ENCODE measurements at regions not wholly inside any gene's neighbourhood (a gene's known extent, or its start where the extent isn't known, plus 50 kb on each side); places are given as distances from the start of the nearest gene placed in this dataset.

DNA sequence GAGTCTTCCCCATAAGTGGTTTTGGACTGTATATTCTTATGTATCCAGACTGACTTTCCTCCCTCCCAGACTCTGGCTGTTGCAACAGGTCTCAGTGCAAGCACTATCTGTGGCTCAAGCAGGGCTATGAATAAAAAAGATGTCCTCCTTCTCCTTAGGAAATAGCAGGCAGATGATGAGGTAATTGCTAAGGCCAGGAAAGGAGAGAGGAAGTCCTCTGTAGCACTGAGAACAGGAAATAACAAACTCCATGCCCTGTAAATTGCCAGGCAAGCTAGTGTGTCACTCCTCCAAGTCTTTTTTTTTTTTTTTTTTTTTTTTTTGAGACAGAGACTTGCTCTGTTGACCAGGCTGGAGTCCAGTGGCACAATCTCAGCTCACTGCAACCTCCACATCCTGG lies 900.1 kb downstream of the TYW1 start:
- no peak for TF ChIP-seq CREB1 (IDR thresholded peaks at IDR 0.05)
- no peak for TF ChIP-seq TAF1 (IDR thresholded peaks at IDR 0.05; ENCODE audit: low read depth, low read length)

All from H1 (cell line).